GM12892 (cell line): ENCODE measurements at regions not wholly inside any gene's neighbourhood (a gene's known extent, or its start where the extent isn't known, plus 50 kb on each side); places are given as distances from the start of the nearest gene placed in this dataset.
"Not testable (repeated sequence)": the region's sequence is repeated elsewhere in the genome, so short reads cannot be mapped to it uniquely, and the experiment has no call there.

Experiments
- DNase-seq: peaks from one replicate; pipeline ENCODE4 v3.0.0; 2011; ENCODE audit not compliant: insufficient read length
- FAIRE-seq: peaks from 2 replicates; lab custom pipeline; 2011; peaks lifted over from hg19 to GRCh38; lab: Jason Lieb, UNC
- POLR2A ChIP-seq: IDR thresholded peaks from 2 replicates; pipeline ENCODE4 v1.6.1; 2011; ENCODE audit warnings: low read depth, low read length, control low read depth
- POLR2AphosphoS5 ChIP-seq: IDR thresholded peaks from 2 replicates; pipeline ENCODE4 v1.6.1; 2011; ENCODE audit warnings: low read depth, low read length, control low read depth
- TAF1 ChIP-seq: IDR thresholded peaks from 2 replicates; pipeline ENCODE4 v1.6.1; 2011; ENCODE audit warnings: low read depth, mild to moderate bottlenecking, control low read depth, low read length, borderline replicate concordance

GRCh38 chr6:106731843-106732160 is 102.4 kb downstream of the QRSL1 start:
- DNase-seq (no peak), FAIRE-seq (no peak)
- TF ChIP-seq POLR2A (no peak), POLR2AphosphoS5 (no peak), TAF1 (no peak)

GRCh38 chr6:106731144-106731842 is 101.9 kb downstream of the QRSL1 start:
- TF ChIP-seq TAF1 = no peak
- no peak for TF ChIP-seq POLR2A
- no peak for TF ChIP-seq POLR2AphosphoS5
- FAIRE-seq (no peak), DNase-seq (no peak)

- DNase-seq = no peak
- no peak for TF ChIP-seq POLR2A
- no peak for TF ChIP-seq TAF1
- TF ChIP-seq POLR2AphosphoS5 = no peak
- FAIRE-seq = no peak
Measured at GRCh38 chr6:106730718-106731117, 101.3 kb downstream of the QRSL1 start.

- no peak for DNase-seq
- no peak for FAIRE-seq
- TF ChIP-seq POLR2A (no peak), POLR2AphosphoS5 (no peak)
Measured at GRCh38 chr6:106730264-106730663, 100.9 kb downstream of the QRSL1 start.

GRCh38 chr6:106729841-106730240 is 100.5 kb downstream of the QRSL1 start:
- FAIRE-seq (no peak), DNase-seq (no peak)
- no peak for TF ChIP-seq TAF1
- TF ChIP-seq POLR2AphosphoS5 = no peak
- TF ChIP-seq POLR2A = no peak

- FAIRE-seq = no peak
- no peak for DNase-seq
- TF ChIP-seq POLR2AphosphoS5 (no peak), TAF1 (no peak), POLR2A (no peak)
Measured at GRCh38 chr6:106728296-106728870, 99.0 kb downstream of the QRSL1 start.

- no peak for TF ChIP-seq POLR2AphosphoS5
- DNase-seq = no peak
- FAIRE-seq = no peak
Measured at GRCh38 chr6:106727480-106728149, 98.2 kb downstream of the QRSL1 start.

- DNase-seq (no peak), FAIRE-seq (no peak)
- TF ChIP-seq POLR2AphosphoS5 = no peak
- no peak for TF ChIP-seq POLR2A
- TF ChIP-seq TAF1 = no peak
Measured at GRCh38 chr6:106724848-106725247, 95.5 kb downstream of the QRSL1 start.

GRCh38 chr6:106724337-106724736 is 95.0 kb downstream of the QRSL1 start:
- no peak for FAIRE-seq
- DNase-seq = no peak
- TF ChIP-seq TAF1 (no peak), POLR2A (no peak), POLR2AphosphoS5 (no peak)

- not testable (repeated sequence) for DNase-seq, FAIRE-seq
Measured at GRCh38 chr6:106723419-106723818, 94.0 kb downstream of the QRSL1 start.

GRCh38 chr6:106721189-106721588 is 91.8 kb downstream of the QRSL1 start:
- DNase-seq, FAIRE-seq: not testable (repeated sequence)
